ENCODE measurements at regions not wholly inside any gene's neighbourhood (a gene's known extent, or its start where the extent isn't known, plus 50 kb on each side); places are given as distances from the start of the nearest gene placed in this dataset.
"Not testable (repeated sequence)": the region's sequence is repeated elsewhere in the genome, so short reads cannot be mapped to it uniquely, and the experiment has no call there.

DNA sequence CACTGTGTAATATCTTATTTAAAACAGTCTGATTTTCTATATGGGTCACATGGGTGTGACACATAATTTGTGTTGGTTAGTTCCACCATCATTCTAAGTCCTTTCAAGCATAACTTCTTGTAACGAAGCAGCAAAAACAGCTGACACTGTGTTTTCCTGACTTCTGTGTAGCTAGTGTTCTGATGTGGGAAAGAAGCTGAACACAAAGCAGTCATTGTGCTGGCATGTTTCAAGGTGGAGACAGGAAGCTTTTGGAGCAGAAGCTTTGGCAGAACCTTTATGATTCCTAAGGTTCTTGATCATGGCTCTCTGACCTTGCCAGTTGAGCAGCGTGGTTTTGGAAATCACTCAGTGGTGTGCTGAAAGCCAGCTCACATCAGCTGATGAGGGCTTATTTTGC lies 351.7 kb upstream of the MDGA2 start:
- no peak for DNase-seq
- Mint-ChIP-seq H3K27me3 (no peaks in the 10 kb centered on the region), H3K4me1 (no peaks in the 10 kb centered on the region), H3K4me3 (no peak overlapping the region), H3K9me3 (peaks cover 3% of the 10 kb centered on the region), H3K36me3 (no peaks in the 10 kb centered on the region), H3K27ac (no peak overlapping the region)

DNA sequence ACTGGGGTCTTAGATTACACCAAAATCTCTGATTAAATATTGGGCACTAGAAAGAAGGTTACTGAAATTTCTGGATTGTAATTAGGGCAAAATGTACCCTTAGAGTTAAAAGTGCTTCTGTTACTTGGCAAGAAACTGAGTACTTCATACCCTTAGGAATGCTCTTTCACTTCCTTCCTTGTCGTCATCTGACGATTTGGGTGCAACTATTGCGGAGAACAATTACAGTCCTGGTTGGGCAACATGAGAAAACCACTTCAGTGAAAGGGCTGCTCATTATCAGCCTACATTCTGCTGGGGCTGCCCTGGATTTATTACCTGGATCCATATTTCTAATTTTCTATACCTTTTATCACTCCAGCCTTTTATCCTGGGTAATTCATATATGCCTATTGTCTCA lies 348.5 kb upstream of the MDGA2 start:
- no peaks in the 10 kb centered on the region for H3K27me3 Mint-ChIP-seq
- H3K4me1 Mint-ChIP-seq: no peaks in the 10 kb centered on the region
- H3K36me3 Mint-ChIP-seq: no peaks in the 10 kb centered on the region
- no peak for DNase-seq
- H3K9me3 Mint-ChIP-seq: no peaks in the 10 kb centered on the region
- H3K4me3 Mint-ChIP-seq: no peak overlapping the region
- no peak overlapping the region for H3K27ac Mint-ChIP-seq

DNA sequence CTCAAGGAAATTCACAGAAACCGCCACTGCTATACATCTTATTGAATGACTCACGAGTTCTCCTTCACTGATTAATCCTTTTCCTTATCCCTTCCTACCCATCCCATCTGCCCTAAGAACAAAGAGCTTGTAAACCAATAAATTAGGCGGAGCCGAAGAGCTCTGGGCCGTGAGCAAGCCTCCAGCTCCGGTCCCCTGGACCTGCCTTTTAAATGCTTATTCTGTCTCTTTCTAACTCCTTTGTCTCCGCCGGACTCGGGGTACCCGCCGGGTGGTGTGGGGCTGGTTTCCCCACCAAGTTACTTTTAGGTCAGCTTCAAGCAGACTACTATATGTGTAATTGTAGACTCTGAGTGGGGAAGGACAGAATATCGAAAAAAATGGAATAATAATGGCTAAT lies 336.1 kb upstream of the MDGA2 start:
- not testable (repeated sequence) for DNase-seq, H3K4me1 Mint-ChIP-seq, H3K9me3 Mint-ChIP-seq, H3K36me3 Mint-ChIP-seq, H3K4me3 Mint-ChIP-seq, H3K27ac Mint-ChIP-seq, H3K27me3 Mint-ChIP-seq

DNA sequence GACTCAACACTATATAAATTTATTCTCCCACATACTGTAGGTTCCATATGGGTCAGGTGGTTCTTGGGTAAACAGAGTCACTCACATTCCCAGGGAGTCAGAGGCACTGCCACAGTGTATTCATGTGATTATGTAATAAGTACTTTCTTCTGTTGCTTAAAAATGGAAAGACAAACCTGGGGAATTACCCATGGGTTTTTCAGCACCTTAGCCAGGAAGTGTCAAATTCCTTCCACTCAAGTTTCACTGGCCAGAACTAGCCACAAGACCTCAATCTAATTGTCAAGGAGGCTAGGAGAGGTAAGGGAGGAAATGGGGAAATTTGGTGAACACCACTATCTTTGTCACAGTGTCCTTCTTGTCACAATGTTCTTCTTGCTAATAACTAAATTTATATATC lies 333.2 kb upstream of the MDGA2 start:
- DNase-seq: no peak
- no peak overlapping the region for H3K27ac Mint-ChIP-seq
- no peak overlapping the region for H3K4me3 Mint-ChIP-seq
- H3K27me3 Mint-ChIP-seq: no peaks in the 10 kb centered on the region
- no peaks in the 10 kb centered on the region for H3K4me1 Mint-ChIP-seq
- peaks cover 5% of the 10 kb centered on the region for H3K9me3 Mint-ChIP-seq
- H3K36me3 Mint-ChIP-seq: no peaks in the 10 kb centered on the region

DNA sequence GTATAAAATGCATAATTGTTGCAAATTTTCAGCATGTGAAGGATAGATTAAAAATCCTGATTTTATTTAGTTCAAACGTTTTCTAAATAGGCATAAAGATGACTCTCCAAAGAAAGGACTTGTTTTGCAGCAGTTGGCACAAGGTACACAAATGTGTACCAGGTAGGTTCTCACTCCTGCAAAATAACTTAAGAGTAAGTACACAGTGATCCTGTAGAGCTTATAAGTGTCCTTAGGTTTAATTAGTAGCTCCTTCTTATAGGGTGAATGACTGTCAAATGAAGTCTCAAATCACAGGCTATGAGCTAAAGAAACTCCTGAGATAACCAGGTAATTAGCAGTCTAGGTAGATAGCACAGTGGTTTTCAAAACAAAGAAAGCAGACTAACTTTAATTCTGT lies 330.6 kb upstream of the MDGA2 start:
- DNase-seq: no peak
- no peaks in the 10 kb centered on the region for H3K27me3 Mint-ChIP-seq
- no peak overlapping the region for H3K27ac Mint-ChIP-seq
- H3K9me3 Mint-ChIP-seq: peaks cover 8% of the 10 kb centered on the region
- H3K4me1 Mint-ChIP-seq: no peaks in the 10 kb centered on the region
- H3K4me3 Mint-ChIP-seq: no peak overlapping the region
- H3K36me3 Mint-ChIP-seq: no peaks in the 10 kb centered on the region

DNA sequence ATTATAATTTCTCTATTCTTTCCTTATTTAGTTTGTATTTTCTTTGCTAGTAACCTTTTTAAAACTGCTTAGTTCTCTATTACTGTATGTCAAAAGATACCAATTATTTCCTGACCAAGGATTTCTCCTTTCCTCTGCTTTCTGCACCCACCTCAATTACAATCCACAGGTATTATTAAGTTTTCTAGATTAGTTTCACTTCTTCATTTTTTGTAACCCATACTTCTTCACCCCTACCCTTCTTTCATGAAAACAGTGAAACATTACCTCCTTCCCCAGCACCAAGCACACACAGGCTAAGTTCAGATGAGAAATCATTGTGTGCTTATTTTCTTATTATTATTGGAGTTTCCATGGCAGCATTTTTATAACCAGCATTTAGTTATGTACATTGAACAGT lies 318.5 kb upstream of the MDGA2 start:
- no peaks in the 10 kb centered on the region for H3K27me3 Mint-ChIP-seq
- no peak overlapping the region for H3K27ac Mint-ChIP-seq
- peaks cover 3% of the 10 kb centered on the region for H3K9me3 Mint-ChIP-seq
- H3K4me3 Mint-ChIP-seq: no peak overlapping the region
- DNase-seq: no peak
- no peaks in the 10 kb centered on the region for H3K36me3 Mint-ChIP-seq
- no peaks in the 10 kb centered on the region for H3K4me1 Mint-ChIP-seq

DNA sequence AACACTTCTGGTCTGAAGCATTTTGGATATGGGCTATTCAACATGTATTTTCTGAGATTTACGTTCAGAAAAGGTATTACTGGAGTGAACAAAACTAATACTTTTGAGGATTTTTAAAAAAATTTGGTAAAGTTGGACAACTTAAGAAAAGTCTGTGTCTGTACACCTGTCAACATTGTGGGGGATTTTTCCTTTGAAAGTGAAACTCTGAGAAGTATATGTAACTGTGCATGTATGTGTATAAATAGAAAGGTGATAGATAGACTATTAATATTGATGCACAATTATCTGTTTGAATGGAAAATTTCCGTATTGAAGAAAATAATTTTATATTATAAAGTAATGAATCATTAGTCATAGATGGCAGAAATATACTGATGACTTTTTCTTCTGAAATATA lies 312.8 kb upstream of the MDGA2 start:
- DNase-seq: no peak
- H3K4me1 Mint-ChIP-seq: no peaks in the 10 kb centered on the region
- no peak overlapping the region for H3K4me3 Mint-ChIP-seq
- no peaks in the 10 kb centered on the region for H3K9me3 Mint-ChIP-seq
- no peak overlapping the region for H3K27ac Mint-ChIP-seq
- H3K27me3 Mint-ChIP-seq: no peaks in the 10 kb centered on the region
- no peaks in the 10 kb centered on the region for H3K36me3 Mint-ChIP-seq

DNA sequence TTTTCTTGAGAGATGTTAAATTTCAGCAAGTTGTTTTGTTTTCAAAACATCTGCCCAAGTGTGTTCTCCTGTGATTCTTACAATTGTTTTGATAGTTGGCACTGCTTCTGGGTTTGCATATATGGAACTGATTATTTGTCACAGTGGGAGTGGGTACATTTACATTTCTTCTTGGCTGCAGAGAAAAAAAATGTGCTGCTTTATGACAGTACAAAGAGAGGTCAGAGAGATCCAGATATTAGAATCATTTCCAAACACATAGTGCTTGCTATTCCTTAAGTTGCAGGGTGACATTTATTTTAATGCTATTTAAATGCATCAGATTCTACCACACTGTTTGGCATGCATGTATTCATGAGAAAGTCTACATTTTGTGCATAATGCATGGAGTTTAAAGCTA lies 303.5 kb upstream of the MDGA2 start:
- Mint-ChIP-seq H3K4me3 (no peak overlapping the region), H3K9me3 (no peaks in the 10 kb centered on the region), H3K27me3 (no peaks in the 10 kb centered on the region), H3K27ac (no peak overlapping the region), H3K36me3 (no peaks in the 10 kb centered on the region), H3K4me1 (no peaks in the 10 kb centered on the region)
- no peak for DNase-seq

DNA sequence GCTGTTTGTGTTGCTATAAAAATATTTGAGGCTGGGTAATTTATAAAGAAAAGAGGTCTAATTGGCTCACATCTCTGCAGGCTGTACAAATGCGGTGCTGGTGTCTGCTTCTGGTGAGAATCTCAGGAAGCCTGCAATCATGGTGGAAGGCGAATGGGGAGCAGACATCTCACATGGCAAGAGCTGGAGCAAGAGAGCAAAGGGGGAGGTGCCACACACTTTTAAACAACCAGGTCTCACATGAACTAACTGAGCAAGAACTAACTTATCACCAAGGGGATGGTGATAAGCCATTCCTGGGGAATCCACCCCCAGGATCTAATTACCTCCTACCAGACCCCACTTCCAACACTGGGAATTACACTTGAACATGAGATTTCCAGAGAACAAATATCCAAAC lies 300.7 kb upstream of the MDGA2 start:
- H3K27me3 Mint-ChIP-seq: no peaks in the 10 kb centered on the region
- no peak overlapping the region for H3K27ac Mint-ChIP-seq
- H3K36me3 Mint-ChIP-seq: no peaks in the 10 kb centered on the region
- H3K9me3 Mint-ChIP-seq: peaks cover 3% of the 10 kb centered on the region
- DNase-seq: no peak
- H3K4me1 Mint-ChIP-seq: no peaks in the 10 kb centered on the region
- no peak overlapping the region for H3K4me3 Mint-ChIP-seq

DNA sequence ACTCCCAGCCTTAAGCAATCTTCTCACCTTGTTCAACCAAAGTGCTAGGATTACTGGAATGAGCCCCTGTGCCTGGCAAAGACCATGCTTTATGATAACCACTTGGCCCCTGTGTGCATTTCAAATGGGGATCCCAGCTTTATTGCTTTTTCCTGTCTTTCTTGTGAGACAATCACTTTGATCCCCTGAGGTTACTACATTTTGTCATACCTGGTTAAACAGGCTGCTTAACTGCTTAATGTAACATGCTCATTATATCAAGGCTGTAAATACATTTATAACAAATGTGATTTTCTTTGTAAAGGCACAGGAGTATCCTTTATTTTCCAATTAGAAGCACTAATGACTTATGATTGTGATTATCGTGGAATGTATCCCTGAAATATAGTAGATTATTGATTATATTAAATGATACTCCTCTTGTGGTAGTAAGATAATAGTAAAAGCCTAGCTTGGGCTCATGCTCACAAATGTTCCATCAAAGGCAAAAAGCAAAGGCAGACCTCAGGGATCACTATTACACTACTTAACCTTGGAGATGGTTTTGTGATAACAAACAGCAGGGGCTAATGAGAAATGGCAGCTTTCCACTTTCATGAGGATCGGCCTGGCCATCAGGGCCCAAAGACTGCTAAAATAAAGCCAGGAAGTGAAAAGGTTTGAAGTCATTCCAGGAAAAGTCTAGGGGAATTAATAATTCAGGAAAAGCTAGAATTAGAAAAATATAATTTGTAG lies 290.8 kb upstream of the MDGA2 start:
- no peak for DNase-seq
- Mint-ChIP-seq H3K4me1 (no peaks in the 10 kb centered on the region), H3K27ac (no peak overlapping the region), H3K4me3 (no peak overlapping the region), H3K9me3 (peaks cover 3% of the 10 kb centered on the region), H3K36me3 (no peaks in the 10 kb centered on the region), H3K27me3 (no peaks in the 10 kb centered on the region)

DNA sequence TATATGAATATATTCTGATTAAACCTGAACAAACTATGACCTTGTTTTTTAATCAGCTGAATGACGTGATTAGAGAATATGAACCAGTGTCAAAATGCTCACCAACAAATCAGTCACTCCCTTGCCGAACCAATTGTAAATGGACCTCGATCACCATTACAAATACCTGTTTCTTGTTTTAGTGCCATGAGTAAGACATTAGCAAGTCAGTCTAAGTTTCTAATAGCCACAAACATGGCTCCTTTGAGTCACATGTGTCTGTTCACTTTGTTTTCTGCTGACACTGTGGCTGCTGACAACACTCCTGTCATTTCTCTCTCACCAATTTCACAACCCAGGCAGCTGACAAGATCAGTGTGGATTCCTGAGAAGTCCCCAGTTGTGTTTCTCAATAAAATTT lies 286.2 kb upstream of the MDGA2 start:
- H3K36me3 Mint-ChIP-seq: no peaks in the 10 kb centered on the region
- DNase-seq: no peak
- no peak overlapping the region for H3K4me3 Mint-ChIP-seq
- H3K4me1 Mint-ChIP-seq: no peaks in the 10 kb centered on the region
- H3K9me3 Mint-ChIP-seq: no peaks in the 10 kb centered on the region
- no peak overlapping the region for H3K27ac Mint-ChIP-seq
- H3K27me3 Mint-ChIP-seq: no peaks in the 10 kb centered on the region

DNA sequence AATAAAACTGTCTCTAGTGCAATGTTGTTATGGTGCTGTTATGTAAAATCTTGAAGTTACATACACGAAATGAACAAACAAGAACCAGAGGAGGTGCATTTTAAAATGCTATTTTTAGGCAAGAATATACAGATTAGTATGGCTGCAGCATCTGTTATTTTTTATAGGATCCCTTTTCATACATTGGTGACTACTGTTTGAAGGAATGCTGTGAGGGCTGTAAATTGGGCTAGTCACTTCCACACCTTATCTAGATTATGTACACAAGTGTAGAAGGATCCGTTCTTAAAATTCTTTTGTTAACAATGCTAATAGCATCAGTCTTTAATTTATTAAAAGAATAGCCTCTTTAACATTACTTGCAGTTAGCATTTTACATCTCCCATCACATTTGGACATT lies 284.3 kb upstream of the MDGA2 start:
- H3K4me1 Mint-ChIP-seq: no peaks in the 10 kb centered on the region
- H3K27ac Mint-ChIP-seq: no peak overlapping the region
- H3K4me3 Mint-ChIP-seq: no peak overlapping the region
- H3K9me3 Mint-ChIP-seq: no peaks in the 10 kb centered on the region
- no peaks in the 10 kb centered on the region for H3K27me3 Mint-ChIP-seq
- no peak for DNase-seq
- H3K36me3 Mint-ChIP-seq: no peaks in the 10 kb centered on the region

DNA sequence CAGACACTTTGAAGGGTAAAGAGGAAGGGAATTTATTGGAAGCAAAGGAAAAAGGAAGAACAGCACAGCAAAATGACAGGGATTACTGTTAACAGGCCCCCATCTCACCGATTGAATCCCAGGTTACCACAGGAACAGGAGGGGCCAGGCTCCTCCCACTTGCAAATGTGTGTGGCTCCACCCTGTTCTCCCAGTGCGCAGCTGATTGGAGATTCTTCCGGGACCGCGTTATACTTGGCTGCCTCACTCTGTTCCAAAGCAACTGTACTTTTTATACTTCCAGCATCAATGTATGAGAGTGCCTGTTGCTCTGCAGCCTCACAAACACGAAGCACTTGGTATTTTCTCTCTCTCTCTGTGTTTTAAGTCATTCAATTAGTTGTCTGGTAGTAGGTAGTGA lies 273.6 kb upstream of the MDGA2 start:
- peaks cover 5% of the 10 kb centered on the region for H3K9me3 Mint-ChIP-seq

DNA sequence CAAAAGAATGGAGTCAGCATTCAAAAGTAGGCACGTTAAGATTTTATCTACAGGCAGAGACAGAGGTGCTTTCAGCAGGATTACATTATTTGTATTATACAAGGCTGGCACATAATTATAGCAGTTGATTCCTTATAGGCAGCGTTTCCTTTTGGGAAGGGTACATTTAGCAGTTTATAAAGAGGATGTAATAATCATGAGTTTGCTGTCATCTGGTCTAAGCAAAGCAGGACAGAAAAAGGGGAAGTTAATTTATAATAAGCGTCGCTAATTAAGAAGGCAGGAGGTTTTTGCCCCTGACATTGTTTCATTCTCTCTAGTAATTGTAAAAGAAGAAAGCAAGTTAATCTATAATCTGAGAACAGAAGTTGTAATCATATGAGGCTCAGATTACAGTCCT lies 259.9 kb upstream of the MDGA2 start:
- DNase-seq: no peak
- H3K4me3 Mint-ChIP-seq: no peak overlapping the region
- no peaks in the 10 kb centered on the region for H3K27me3 Mint-ChIP-seq
- no peak overlapping the region for H3K27ac Mint-ChIP-seq
- H3K4me1 Mint-ChIP-seq: no peaks in the 10 kb centered on the region
- H3K36me3 Mint-ChIP-seq: no peaks in the 10 kb centered on the region
- H3K9me3 Mint-ChIP-seq: peaks cover 2% of the 10 kb centered on the region

More for the DNA sequence above, 273.6 kb upstream of the MDGA2 start:
- no peaks in the 10 kb centered on the region for H3K4me1 Mint-ChIP-seq
- H3K4me3 Mint-ChIP-seq: no peak overlapping the region
- H3K27ac Mint-ChIP-seq: no peak overlapping the region
- DNase-seq: no peak
- H3K27me3 Mint-ChIP-seq: no peaks in the 10 kb centered on the region
- H3K36me3 Mint-ChIP-seq: no peaks in the 10 kb centered on the region

DNA sequence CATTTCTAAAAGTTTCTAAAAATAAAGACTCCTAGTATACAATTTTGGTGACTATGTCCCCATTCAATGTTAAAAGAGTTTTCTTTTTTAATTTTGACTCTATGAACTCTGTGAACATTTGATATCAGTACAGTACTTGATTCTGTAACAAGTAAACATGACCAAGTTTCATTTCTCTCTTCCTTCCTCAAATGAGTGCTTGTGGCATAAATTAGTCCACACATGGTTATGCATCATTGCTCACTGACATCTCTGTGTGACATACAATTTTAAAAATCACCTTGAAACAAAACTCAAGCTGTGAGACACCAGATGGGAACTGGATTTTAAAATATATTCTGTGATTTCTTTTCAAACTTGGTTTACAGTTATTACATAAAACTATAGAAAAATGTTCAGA lies 253.9 kb upstream of the MDGA2 start:
- Mint-ChIP-seq H3K4me3 (no peak overlapping the region), H3K4me1 (no peaks in the 10 kb centered on the region), H3K27ac (no peak overlapping the region), H3K36me3 (no peaks in the 10 kb centered on the region), H3K9me3 (peaks cover 5% of the 10 kb centered on the region), H3K27me3 (no peaks in the 10 kb centered on the region)
- DNase-seq: no peak

DNA sequence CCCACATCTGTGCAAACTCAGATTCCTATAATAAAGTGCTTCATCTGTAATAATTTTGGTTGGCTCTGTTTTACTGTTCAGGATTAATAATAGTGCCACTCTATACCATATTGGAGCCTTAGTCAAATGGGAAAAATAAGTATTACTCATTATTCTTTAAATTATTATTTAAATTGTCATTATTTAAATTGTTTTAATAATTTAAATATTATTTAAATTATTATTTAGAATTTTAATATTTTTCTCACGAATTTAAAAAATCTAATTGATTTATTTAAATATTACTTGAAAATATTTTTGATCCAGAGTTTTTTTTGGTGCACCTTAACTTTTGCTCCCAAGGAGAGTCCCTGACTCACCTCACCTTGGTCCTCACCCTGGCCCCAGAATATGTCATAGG lies 245.7 kb upstream of the MDGA2 start:
- H3K4me3 Mint-ChIP-seq: no peak overlapping the region
- no peaks in the 10 kb centered on the region for H3K4me1 Mint-ChIP-seq
- no peak for DNase-seq
- H3K36me3 Mint-ChIP-seq: no peaks in the 10 kb centered on the region
- no peaks in the 10 kb centered on the region for H3K27me3 Mint-ChIP-seq
- no peak overlapping the region for H3K27ac Mint-ChIP-seq
- no peaks in the 10 kb centered on the region for H3K9me3 Mint-ChIP-seq

DNA sequence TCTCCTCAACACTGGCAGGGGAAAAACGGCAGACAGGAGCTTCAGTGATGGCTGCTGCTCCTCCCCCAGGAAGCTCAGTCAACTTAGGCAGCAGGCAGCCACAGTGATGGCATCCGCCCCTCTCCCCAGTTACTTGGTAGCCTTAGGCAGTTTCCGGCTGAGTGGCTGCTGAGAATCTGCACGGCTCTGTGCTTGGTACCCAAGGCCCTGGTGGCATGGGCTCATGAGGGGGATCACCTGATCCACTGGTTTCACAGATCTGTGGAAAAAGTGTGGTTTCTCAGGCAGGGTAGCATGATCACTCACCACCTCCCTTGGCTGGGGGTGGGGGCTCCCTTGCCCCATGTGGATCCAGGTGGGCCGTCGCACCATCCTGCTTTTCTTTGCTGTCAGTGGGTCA lies 244.6 kb upstream of the MDGA2 start:
- H3K4me3 Mint-ChIP-seq: no peak overlapping the region
- H3K9me3 Mint-ChIP-seq: no peaks in the 10 kb centered on the region
- H3K36me3 Mint-ChIP-seq: no peaks in the 10 kb centered on the region
- no peak for DNase-seq
- H3K27ac Mint-ChIP-seq: no peak overlapping the region
- no peaks in the 10 kb centered on the region for H3K4me1 Mint-ChIP-seq
- no peaks in the 10 kb centered on the region for H3K27me3 Mint-ChIP-seq

Measured in activated naive CD8-positive, alpha-beta T cell treated with anti-CD3 and anti-CD28 coated beads for 36 hours (primary cell).